ENCODE measurements at regions not wholly inside any gene's neighbourhood (a gene's known extent, or its start where the extent isn't known, plus 50 kb on each side); places are given as distances from the start of the nearest gene placed in this dataset.
"Not testable (repeated sequence)": the region's sequence is repeated elsewhere in the genome, so short reads cannot be mapped to it uniquely, and the experiment has no call there.

DNA sequence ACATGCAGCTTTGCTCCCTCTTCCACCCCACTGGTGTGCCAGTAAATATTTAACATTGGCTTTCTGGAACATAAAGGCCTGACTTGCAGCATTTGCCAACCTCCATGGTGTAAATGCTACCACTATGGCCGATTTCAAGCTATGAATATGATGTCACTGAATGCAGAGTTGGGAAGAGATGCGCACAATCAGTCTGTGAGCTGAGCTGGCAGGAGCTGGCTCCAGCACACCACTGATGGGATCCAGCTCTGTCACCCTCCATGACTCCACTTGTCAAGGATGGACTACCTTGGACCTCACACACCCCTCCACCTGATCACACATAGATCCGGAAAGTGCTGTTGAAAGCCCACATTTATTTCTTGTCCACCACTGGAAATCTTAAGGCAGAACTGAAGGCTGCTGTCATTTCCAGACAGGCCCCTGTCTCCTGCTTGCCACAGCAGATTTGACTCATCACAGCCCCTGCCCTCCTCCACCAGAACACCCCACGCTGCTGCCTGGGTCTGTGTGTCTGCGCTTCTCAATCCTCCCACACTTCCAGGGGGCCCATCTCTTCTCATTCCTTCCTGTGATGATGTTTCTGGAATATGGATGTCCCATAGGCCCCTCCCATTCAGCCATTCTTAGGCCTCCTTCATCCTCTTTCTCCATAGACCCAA is 82.2 kb upstream of the BCAR3 start (continued):
- TF ChIP-seq SMAD4 (CRISPR knock-in tag; IDR thresholded peaks at IDR 0.05), result no peak
- TF ChIP-seq ZNF121 (CRISPR knock-in tag; IDR thresholded peaks at IDR 0.05), result no peak
- TF ChIP-seq GRHL2 (CRISPR knock-in tag; IDR thresholded peaks at IDR 0.05; ENCODE audit: insufficient replicate concordance, severe bottlenecking), result no peak

DNA sequence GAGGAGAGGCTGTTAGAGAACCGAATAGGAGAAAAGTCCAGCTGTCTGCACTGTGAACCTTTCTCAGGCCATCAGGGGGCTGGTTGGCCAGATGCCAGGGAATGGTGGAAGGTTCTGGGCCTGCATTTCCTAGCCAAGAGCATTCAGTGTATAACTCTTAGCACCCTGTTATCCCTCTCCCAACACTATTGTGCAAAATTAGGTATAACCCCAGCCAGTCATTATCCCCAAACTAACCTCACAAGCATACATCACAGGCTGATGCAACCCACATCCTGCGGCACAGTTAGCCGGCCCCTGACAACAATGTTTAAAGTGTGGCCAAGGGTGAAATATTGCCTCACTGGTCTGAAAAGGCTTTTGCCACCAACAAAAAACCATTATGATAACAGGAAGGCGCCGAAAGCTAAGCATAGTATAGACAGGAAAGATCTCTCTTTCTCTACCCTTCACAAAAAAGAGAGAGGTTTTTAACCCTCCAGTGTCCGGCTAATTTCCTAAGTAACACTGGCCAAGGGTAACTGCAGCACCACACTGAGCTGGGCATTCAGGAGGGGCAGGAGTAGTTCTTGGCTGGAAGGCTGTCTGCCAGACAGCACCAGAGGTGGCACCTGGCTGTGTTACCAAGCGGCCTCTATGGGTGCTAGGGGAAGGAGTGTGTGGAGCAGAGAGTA is 77.3 kb upstream of the BCAR3 start:
- ChIA-PET POLR2A (no interaction called here), CTCF (interaction anchor here (1.0 to 1.4 kb wide), 2 partner anchors 55 to 62 kb away, joined by 4 to 5 read pairs; no protein-coding TSS in a partner anchor)
- no peak overlapping the region for H3K4me3 Mint-ChIP-seq
- no peak for ATAC-seq
- no peak overlapping the region for H3K27ac Mint-ChIP-seq
- H3K36me3 Mint-ChIP-seq, result no peaks in the 10 kb centered on the region
- TF ChIP-seq GABPB1 (CRISPR knock-in tag; IDR thresholded peaks at IDR 0.05) (peak; percentile 99), ZNF263 (CRISPR knock-in tag; IDR thresholded peaks at IDR 0.05; ENCODE audit: low read depth) (no peak)
- no peaks in the 10 kb centered on the region for H3K4me1 Mint-ChIP-seq
- no peak for DNase-seq (ENCODE audit: low spot score)
- H3K9me3 Mint-ChIP-seq, result peaks cover 15% of the 10 kb centered on the region
- H3K27me3 Mint-ChIP-seq (ENCODE audit: low read depth), result no peaks in the 10 kb centered on the region

DNA sequence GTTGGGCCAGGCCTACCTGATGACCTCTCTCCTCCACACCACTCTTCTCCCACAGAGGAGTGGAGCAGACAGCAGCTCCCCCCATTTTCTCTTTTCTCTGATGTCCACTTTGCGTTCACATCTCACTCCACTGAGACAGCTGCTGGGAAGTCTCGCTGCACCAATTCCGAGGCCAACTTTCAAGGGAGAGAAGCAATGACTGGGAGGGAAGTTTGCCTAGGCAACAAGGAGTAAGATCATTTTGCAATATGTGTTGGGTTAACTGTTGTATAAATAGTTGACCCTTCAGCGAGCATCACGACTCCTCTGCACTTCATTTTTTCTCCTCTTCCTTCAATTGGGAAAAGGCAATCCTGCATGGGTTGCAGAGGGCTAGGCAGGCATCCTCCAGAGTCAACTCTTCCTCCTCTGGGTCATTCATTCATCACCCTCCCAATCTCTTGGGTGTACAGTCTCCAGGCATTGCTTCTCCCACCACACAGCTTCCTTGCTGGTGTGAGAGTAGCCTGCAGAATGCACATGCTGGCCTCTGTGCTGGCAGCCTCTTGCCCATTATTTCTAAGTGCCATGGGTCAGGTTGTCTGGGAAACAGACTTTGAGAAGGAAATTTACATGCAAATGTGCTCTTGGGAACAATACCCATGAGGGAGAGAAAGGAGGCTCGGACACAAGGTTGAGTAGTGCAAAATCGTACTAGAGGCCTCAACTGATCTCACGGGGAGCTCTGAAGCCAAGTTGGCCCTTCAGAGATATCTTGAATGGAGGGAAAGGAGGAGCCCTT is 75.8 kb upstream of the BCAR3 start:
- DNase-seq (ENCODE audit: low spot score) (no peak), ATAC-seq (no peak)
- POLR2A ChIA-PET, result no interaction called here
- Mint-ChIP-seq H3K4me1 (no peaks in the 10 kb centered on the region), H3K9me3 (peaks cover 15% of the 10 kb centered on the region), H3K27ac (no peak overlapping the region), H3K36me3 (no peaks in the 10 kb centered on the region), H3K27me3 (ENCODE audit: low read depth) (no peaks in the 10 kb centered on the region), H3K4me3 (no peak overlapping the region)
- TF ChIP-seq SOX15 (CRISPR knock-in tag; IDR thresholded peaks at IDR 0.05), result no peak
- no peak for TF ChIP-seq ZNF671 (CRISPR knock-in tag; IDR thresholded peaks at IDR 0.05)
- TF ChIP-seq MXD4 (CRISPR knock-in tag; IDR thresholded peaks at IDR 0.05; ENCODE audit: borderline replicate concordance), result no peak
- CTCF ChIA-PET, result interaction anchor here (1.0 to 1.4 kb wide), 2 partner anchors 57 to 63 kb away, joined by 4 to 5 read pairs; no protein-coding TSS in a partner anchor

DNA sequence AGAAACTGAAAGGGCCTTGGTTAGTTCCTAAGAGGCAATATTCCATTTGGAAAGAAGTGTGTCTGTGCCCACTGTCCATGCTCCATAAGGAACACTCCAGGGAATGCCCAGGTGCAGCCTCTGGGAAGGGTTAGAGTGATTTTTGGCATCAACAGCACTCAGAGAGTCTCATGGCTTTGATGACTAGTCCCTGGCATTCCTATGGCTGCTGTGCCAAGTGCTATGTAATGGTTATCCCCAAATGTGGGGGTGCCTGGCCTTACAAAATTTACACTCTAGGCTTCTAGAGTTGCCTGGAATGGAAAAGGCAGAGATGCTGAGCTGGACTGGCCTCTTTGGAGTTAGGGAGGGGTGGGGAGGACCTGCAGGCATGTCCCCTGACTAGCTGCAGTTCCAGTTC is 75.0 kb upstream of the BCAR3 start:
- no peak overlapping the region for H3K27ac Mint-ChIP-seq
- POLR2A ChIA-PET, result no interaction called here
- H3K4me3 Mint-ChIP-seq, result no peak overlapping the region
- ATAC-seq (no peak), DNase-seq (ENCODE audit: low spot score) (no peak)
- no peaks in the 10 kb centered on the region for H3K36me3 Mint-ChIP-seq
- H3K4me1 Mint-ChIP-seq, result no peaks in the 10 kb centered on the region
- CTCF ChIA-PET, result no interaction called here
- no peaks in the 10 kb centered on the region for H3K27me3 Mint-ChIP-seq (ENCODE audit: low read depth)
- no peak for TF ChIP-seq CREM (CRISPR knock-in tag; IDR thresholded peaks at IDR 0.05)
- TF ChIP-seq, protein P1, sequence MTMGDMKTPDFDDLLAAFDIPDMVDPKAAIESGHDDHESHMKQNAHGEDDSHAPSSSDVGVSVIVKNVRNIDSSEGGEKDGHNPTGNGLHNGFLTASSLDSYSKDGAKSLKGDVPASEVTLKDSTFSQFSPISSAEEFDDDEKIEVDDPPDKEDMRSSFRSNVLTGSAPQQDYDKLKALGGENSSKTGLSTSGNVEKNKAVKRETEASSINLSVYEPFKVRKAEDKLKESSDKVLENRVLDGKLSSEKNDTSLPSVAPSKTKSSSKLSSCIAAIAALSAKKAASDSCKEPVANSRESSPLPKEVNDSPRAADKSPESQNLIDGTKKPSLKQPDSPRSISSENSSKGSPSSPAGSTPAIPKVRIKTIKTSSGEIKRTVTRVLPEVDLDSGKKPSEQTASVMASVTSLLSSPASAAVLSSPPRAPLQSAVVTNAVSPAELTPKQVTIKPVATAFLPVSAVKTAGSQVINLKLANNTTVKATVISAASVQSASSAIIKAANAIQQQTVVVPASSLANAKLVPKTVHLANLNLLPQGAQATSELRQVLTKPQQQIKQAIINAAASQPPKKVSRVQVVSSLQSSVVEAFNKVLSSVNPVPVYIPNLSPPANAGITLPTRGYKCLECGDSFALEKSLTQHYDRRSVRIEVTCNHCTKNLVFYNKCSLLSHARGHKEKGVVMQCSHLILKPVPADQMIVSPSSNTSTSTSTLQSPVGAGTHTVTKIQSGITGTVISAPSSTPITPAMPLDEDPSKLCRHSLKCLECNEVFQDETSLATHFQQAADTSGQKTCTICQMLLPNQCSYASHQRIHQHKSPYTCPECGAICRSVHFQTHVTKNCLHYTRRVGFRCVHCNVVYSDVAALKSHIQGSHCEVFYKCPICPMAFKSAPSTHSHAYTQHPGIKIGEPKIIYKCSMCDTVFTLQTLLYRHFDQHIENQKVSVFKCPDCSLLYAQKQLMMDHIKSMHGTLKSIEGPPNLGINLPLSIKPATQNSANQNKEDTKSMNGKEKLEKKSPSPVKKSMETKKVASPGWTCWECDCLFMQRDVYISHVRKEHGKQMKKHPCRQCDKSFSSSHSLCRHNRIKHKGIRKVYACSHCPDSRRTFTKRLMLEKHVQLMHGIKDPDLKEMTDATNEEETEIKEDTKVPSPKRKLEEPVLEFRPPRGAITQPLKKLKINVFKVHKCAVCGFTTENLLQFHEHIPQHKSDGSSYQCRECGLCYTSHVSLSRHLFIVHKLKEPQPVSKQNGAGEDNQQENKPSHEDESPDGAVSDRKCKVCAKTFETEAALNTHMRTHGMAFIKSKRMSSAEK (CRISPR knock-in tag; IDR thresholded peaks at IDR 0.05; ENCODE audit: borderline replicate concordance), result no peak
- TF ChIP-seq FOXJ3 (CRISPR knock-in tag; IDR thresholded peaks at IDR 0.05; ENCODE audit: borderline replicate concordance), result no peak
- TF ChIP-seq, protein P2, sequence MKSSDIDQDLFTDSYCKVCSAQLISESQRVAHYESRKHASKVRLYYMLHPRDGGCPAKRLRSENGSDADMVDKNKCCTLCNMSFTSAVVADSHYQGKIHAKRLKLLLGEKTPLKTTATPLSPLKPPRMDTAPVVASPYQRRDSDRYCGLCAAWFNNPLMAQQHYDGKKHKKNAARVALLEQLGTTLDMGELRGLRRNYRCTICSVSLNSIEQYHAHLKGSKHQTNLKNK (CRISPR knock-in tag; IDR thresholded peaks at IDR 0.05), result no peak
- TF ChIP-seq, protein P3, sequence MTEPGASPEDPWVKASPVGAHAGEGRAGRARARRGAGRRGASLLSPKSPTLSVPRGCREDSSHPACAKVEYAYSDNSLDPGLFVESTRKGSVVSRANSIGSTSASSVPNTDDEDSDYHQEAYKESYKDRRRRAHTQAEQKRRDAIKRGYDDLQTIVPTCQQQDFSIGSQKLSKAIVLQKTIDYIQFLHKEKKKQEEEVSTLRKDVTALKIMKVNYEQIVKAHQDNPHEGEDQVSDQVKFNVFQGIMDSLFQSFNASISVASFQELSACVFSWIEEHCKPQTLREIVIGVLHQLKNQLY (CRISPR knock-in tag; IDR thresholded peaks at IDR 0.05), result no peak
- no peak for TF ChIP-seq OVOL2 (CRISPR knock-in tag; IDR thresholded peaks at IDR 0.05; ENCODE audit: borderline replicate concordance)
- TF ChIP-seq, protein P4, sequence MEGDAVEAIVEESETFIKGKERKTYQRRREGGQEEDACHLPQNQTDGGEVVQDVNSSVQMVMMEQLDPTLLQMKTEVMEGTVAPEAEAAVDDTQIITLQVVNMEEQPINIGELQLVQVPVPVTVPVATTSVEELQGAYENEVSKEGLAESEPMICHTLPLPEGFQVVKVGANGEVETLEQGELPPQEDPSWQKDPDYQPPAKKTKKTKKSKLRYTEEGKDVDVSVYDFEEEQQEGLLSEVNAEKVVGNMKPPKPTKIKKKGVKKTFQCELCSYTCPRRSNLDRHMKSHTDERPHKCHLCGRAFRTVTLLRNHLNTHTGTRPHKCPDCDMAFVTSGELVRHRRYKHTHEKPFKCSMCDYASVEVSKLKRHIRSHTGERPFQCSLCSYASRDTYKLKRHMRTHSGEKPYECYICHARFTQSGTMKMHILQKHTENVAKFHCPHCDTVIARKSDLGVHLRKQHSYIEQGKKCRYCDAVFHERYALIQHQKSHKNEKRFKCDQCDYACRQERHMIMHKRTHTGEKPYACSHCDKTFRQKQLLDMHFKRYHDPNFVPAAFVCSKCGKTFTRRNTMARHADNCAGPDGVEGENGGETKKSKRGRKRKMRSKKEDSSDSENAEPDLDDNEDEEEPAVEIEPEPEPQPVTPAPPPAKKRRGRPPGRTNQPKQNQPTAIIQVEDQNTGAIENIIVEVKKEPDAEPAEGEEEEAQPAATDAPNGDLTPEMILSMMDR (IDR thresholded peaks at IDR 0.05), result no peak
- peaks cover 10% of the 10 kb centered on the region for H3K9me3 Mint-ChIP-seq

DNA sequence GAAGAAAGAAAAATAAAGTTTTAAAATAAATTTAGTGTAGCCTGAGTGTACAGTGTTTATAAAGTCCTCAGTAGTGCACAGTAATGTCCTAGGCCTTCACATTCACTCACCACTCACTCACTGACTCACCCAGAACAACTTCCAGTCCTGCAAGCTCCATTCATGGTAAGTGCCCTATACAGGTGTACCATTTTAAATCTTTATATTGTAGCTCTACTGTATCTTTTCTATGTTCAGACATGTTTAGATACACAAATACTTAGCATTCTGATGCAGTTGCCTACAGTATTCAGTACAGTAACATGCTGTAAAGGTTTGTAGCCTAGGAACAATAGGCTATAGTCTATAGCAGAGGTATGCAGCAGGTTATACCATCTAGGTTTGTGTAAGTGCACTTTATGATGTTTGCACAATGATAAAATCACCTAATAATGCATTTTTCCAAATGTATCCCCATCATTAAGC is 73.6 kb upstream of the BCAR3 start:
- H3K9me3 Mint-ChIP-seq; H3K27ac Mint-ChIP-seq; CTCF ChIA-PET; H3K27me3 Mint-ChIP-seq (ENCODE audit: low read depth); ATAC-seq; H3K4me3 Mint-ChIP-seq; DNase-seq (ENCODE audit: low spot score); POLR2A ChIA-PET; H3K36me3 Mint-ChIP-seq; H3K4me1 Mint-ChIP-seq: not testable (repeated sequence)

Data from WTC11 (cell line).